GM12891 (cell line): ENCODE measurements at regions not wholly inside any gene's neighbourhood (a gene's known extent, or its start where the extent isn't known, plus 50 kb on each side); places are given as distances from the start of the nearest gene placed in this dataset.

Source experiments
- POLR2A ChIP-seq: IDR thresholded peaks from 2 replicates; pipeline ENCODE4 v1.6.1; 2011; ENCODE audit warnings: low read depth, low read length, control low read depth
- POLR2AphosphoS5 ChIP-seq: IDR thresholded peaks from 2 replicates; pipeline ENCODE4 v1.6.1; 2011; ENCODE audit warnings: low read depth, low read length, control low read depth
- POU2F2 ChIP-seq: IDR thresholded peaks from 2 replicates; pipeline ENCODE4 v1.6.1; 2011; ENCODE audit warnings: low read depth, mild to moderate bottlenecking, control low read depth, low read length, moderate library complexity
- SPI1 ChIP-seq: IDR thresholded peaks from 2 replicates; pipeline ENCODE4 v1.6.1; 2011; ENCODE audit warnings: low read depth, low read length, control low read depth
- TAF1 ChIP-seq: IDR thresholded peaks from 2 replicates; pipeline ENCODE4 v1.6.1; 2011; ENCODE audit warnings: low read depth, low read length, control low read depth

- TF ChIP-seq POLR2AphosphoS5, result no peak
- TF ChIP-seq SPI1, result no peak
- TF ChIP-seq POLR2A, result no peak
- no peak for TF ChIP-seq TAF1
- no peak for TF ChIP-seq POU2F2
Observed at GRCh38 chr10:28977518-28977917, 300.2 kb downstream of the BAMBI start.
